Stimulated activated CD4-positive, alpha-beta T cell treated with anti-CD3 and anti-CD28 coated beads, Interleukin-2, amount 100 ng/mL, for 48 hours (primary cell): ENCODE measurements at regions not wholly inside any gene's neighbourhood (a gene's known extent, or its start where the extent isn't known, plus 50 kb on each side); places are given as distances from the start of the nearest gene placed in this dataset.

ENCODE experiments used
- DNase-seq, 2 donors: peaks; one replicate each; pipeline ENCODE4 v3.0.0-alpha.2; 2020

DNA sequence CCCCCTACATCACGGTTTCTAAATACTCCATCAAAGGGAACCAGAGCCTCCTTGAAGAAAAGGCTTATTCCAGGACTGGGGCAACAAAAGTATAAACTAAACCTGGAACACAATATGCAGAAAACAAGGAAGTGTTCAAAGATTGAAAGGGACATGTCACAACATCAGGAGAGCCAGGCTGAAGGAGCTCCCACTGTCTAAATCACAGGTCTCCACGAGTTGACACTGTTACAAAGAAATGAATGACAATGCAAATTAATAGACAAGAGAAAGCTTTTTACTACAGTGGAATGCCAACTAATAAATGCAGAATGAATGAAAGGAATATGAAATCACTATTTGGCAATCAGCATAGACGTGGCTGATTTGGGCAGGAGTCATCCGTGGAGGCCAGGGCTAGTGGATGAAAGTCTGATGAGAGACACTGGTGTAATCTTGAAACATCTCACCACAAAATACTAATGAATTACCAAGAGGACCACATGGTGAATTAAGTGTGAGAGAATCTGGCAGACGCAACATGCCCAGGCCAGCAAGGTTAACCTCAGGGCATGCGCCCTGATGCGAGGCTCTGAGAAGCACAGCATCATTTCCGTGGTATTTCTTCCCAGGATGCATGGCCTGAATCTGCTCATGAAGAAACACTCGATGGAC lies 123.8 kb upstream of the TJP1 start:
- no peak for DNase-seq

DNA sequence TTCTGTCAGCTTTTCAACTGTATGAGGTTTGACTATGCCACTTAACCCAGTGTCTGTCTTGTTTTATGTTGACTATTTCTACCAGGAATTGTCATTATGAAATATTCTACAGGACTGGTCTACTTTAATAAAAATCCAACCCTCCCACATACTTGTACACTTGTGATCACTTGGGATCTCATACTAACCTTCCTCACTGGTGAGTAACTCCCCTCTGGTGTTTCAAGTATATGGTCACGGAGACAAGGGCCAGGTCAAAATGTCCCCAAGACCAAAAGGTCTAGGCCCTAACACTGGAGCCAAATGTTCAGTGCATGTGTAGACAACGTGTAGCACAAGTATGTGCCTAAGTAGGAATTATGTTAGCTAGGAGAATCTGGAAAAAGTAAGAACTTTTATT lies 122.7 kb upstream of the TJP1 start:
- DNase-seq = no peak

DNA sequence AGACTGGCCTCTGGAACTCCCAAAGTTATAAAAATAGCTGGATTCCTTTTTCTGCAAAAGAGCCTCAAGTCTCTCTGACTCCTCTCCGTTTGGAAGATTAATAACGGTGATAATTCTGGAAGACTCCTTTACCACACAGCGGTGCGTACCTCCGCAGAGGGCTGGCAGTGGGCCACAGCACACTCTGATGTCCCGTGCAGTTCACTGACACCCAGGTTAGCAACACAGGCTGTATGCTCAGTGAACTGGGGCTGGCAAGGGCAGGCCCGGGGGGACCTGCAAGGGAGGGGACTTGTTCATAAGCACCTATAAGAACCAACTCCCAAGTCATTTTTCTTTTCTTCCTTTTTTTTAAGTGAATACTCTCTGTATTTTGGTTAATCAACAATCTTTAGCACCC lies 120.3 kb upstream of the TJP1 start:
- no peak for DNase-seq

DNA sequence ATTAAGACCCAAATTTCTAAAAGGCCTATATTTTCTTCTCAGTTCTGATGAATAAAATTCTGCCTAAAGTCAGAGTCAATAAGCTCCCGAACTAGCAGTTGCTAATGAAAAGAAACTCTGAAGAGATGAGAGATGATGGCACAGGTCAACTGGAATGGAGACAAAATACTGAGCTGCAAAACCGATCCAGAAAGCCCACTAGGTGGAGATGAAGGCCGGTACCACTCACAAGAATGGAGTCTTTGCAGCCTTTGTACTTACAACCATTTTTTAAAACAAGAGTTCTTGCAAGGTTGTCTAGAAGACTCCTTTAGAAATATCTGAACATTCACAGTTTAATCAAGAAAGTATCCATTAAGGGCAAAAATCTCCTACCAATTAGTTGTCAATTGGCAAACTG lies 119.9 kb upstream of the TJP1 start:
- DNase-seq = no peak

DNA sequence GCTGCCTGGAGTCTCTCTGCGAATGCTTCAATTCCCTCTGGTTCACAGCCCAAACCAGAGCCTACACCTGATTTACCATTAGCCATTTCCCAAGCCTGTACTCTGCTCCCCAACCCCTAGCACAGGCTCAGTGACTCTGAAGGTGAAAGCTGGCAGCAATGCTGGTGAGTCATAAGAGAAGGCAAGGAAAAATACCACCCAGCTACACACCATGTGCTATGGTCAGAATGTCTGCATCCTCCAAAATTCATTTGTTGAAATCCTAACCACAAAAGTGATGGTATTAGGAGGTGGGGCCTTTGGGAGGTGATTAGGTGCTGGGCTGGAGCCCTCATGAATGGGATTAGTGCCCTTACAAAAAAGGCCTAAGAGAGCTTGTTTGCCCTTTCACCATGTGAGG lies 117.1 kb upstream of the TJP1 start:
- DNase-seq = no peak

DNA sequence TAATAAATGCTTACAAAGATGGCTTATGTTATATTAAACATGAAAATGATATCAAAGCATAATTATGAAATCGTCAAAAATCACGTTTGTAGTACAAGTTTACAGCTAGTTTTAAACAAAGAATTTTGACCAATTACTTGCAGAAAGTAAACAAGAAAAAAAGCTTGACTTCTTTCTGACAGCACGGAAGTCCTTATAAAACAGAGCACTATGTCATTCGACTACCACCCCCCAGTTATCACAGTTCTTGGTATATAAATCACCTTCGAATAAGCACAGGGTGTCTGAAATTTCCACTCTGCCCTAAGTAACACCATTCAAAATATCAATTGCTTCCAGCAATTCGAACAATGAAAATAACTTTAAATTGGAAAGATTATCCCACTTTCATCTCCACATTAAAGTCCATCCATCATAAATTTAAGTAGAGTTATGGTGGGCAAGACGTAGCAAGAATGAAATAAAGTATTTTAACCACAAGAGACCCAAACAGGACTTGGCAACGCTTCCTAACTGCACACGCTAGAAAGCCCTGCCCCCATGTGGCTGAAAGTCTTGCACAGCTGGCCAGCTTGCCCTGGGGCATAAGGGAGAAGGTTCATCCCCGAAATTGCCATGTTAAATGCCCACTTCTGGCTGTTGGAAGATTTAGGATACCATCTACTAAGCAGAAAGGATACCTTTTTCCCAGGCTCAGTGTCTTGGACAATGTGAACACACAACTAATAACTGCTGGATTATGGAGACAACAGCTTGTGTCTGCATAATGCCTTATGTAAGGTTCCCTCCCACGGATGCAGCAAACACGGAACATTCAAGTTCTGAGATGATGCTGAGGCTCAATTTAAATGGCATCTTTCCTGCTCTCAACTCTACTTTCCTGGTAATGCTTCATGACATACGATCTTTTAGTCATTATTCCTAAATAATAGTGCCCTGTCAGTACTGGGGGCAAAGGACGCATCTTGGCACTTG lies 116.4 kb upstream of the TJP1 start:
- DNase-seq = no peak

DNA sequence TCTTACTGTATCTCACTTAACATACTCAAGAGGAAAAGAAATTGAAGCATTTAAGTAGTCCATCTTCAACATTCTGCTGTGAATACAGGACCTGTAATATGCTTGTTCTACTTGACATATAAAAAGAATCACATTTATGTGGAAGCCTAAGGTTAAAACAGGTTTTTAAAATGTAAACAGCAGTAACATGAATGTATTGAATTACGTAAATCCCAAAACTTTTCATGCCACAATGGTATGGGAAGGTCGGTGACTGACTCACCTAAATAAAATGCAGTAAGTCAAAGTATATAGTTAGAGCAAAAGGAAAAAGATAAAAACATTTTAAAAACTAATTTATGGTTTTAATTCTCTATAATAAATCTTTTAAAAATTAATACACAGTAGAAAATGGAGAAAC lies 115.7 kb upstream of the TJP1 start:
- no peak for DNase-seq

DNA sequence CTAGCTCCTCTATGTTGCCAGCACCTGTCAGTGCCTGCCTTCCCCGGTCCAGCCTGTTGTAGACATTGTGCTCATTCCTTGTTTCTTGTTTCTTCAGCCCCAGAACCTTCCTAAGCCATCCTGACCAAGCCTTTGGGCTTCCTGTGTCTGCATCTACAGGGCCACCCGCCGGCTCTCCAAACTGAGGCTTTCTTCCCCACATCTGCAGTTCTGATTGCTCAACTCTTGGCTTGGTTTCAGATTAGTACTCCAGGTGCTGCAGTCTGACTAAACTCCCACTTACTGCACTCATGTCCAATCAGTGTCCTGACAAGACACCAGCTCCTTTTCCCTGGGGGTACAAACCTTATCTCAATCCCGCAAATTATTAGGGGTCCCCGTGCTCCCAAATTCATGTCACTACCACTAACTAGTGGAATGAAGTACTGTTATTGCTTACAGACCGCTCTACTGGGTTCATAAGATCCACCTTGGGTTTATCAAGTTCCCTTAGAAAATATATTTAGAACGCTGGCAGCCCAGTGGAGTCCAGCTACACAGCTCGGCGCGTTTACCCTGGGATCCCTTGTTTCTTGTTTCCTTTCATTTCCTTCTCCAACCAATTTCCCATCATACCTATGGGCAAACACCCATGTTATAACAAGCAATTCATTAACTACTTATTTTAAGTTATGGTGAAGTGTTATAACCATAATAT lies 114.2 kb upstream of the TJP1 start:
- no peak for DNase-seq

DNA sequence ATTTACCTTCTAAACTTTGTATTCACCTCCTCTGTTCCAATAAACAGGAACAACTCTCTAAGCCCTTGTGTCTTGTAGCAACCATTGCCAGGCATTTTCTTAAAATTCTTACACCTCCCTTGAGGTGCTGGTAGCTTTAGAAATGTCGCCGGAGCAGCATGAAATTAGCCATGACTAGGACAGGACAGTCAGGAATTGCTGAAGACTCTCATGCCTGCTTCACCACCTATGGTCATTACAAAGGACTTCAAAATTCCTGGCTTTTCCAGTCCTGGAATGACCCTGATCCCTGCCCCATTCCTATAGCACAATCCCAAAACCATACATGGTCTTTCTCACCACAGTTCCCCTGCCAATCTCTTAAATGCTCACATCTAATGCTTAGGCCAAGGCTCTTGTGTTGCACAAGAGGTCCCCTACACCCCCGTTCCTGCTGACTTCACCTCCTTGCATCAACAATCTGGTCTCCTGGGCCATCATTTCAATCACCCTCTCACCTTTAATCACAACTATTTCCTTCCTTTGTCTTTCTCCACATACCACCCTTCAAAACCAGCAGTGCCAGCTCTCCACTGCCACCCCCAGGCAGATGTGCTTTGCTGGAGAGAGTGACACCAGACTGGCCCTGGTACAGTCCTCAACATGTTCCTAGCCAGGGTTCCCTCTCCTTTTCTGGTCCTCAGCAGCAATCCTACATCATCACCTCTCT lies 113.2 kb upstream of the TJP1 start:
- no peak for DNase-seq

DNA sequence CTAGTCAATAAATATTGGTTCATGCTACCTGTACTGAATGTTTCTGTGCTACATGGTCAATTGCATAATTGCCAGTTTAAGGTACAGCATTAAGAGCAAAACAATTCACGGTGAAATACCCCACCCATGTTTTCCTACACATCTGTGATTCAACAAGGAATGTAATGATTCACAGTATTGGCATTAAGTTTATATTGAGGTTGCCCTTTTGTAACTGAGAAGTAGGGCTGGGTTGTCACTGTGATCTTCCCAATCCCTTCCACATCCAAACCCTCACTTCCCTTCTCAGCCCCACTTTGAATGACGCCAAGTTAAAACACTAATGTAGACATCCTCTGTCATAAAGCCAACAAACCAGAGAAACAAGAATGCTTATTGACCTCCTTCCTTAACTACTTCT lies 112.0 kb upstream of the TJP1 start:
- DNase-seq = no peak

DNA sequence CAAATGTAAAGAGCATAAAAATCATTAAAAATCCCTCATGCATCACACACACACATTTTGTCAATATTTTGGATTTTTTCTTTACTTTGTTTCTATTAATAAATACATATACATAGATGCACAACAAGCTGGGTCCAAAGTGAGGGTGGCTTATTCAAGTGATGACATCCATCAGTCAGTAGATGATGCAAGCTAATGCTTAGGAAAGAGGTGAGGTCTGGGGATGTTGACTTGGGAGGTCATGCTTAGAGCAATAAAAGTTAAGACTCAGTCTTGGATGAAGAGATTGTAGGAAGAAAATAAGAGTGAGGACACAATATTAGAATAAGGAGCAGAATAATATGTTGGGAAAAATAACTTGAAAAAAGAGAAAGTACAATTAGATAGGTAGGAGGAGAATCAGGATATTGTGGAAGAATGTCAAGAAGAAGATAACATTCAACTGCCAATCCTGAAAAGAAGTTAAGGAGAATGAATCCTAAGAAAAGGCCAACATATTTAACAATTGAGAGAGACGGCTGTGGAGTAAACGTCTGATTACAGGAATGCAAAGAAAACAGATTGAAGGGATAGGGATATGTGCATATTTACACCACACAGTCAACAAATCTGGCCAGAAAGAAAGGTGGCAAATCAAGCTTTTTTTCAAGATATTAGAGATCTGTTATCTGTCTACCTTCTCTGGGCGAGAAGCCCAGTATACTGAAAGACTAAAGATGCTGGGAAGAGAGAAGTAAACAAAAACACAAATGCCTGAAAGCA lies 111.0 kb upstream of the TJP1 start:
- no peak for DNase-seq

DNA sequence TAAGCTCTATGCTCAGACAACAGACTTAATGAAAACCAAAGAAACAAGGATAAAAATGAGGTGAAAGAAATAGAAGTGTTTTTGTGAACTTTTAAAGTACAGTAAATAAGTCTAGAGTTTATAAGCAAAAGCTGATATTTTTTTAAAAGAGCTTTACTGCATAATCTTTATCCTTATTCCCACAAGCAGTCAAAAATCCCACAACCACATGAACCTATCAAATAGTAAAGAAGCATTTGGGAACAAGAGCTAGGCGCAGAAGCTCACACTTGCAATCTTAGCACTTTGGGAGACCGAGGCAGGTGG lies 103.8 kb upstream of the TJP1 start:
- DNase-seq = no peak

DNA sequence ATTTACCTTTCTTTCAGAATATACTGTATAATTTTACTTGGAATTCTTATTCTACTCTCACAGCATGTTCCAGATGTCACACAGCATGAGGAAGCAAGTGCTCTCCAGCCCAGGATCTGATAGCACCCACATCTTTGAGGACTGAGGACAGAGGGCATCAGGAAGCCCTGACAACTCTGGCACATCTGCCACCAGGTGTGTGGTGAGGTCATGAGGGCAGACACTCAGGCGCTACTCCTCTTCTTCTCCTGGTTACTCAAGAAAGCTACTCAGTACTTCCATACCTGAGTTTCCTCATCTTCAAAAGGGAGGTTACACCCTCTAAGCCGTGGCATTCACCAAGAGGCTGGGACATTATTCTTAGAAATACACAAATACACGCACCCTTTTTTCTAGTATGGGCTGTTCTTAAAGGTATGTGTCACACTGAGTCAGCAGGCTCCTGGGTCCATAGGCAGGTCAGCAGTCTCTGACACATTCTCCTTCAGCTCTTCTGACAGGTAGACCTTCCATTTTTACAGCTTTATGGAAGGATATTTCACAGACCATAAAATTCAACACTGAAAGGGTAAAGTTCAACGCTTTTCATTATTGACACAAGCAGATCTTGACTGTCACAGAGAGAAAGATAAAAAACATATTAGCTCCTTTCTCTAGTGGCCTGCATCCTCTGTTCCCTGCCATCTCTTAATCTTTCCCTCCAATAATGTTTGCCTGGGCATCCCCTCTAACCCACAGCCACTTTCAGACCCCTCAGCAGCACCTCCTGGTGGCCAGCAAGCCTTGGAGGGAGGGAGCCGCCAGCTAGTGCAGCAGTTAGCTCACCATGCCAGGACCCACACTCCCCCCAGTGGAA lies 103.2 kb upstream of the TJP1 start:
- DNase-seq = peak; percentile 14 to 18

DNA sequence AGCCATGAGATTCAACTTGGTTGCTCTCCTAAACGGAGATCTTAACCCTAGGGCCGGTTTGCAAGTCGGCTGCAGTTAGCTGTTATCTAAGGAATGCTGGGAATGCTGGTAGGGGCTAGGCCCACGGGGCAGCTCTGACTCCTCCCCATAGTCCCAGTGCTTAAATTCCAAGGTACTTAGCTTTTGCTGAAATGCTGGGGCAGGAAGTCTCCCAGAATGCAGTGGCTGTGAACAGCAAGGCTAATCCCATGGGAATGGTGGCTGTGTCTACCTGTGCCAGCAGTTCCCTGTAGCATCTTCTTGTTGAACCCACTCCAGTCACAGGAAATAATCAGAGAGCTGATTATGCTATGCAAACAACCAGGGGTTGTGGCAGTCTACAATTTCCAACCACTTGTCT lies 102.5 kb upstream of the TJP1 start:
- no peak for DNase-seq

DNA sequence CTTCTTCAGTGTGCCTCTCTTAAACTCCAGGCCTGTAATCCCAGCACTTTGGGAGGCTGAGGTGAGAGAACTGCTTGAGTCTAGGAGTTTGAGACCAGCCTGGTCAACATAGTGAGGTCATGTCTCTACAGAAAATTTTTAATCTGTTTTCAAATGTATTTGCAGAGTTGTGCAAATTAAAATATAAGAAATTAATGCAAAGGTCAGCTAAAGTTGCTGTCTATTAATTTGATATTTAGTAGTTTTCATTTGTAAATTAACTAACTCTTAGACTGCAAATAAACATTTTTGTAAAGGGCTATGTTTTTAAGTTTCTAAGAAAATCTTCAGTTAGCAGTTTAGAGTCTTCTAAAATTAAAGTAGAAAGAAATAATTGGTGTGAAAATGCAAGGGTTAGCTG lies 99.9 kb upstream of the TJP1 start:
- DNase-seq = no peak

DNA sequence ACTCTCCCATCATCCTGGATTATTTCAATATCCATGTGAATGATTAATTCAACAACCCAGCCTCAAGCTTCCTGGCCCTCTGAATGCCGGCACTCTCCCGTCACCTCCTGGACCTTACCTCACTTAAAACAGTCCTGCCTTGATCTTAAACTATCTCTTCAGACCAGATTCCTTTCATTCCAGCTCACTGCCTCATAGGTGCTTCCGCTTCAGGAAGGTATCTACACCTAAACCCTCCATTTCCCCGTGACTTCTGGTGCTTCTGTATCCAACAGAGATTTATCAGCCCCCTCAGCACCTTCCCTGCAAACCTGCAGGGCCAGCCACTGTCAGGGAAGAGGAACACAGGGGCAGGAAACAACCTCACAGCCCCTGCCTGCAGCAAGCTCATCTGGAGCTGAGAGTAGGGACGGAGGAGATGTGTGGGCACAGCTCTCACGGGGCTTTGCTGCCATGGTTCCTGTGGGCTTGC lies 98.9 kb upstream of the TJP1 start:
- DNase-seq = no peak

DNA sequence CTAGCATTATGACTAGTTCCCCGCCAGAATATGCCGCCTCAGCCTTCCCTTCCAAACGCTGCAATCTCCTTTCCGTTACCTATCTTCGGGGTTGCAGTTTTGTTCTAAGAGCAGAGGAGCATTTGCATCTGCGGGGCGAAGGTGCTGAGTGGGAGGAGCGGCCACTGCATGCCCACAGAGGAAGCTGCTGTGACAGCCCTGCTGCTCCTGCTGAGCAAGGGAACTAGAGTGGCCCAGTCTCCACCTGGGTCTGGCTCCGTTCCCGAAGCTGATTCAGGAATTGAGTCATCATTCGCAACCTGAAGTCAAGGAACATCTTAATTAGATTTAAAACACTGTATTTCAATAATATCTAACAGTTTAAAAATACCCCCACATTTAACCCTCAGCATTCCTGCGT lies 98.2 kb upstream of the TJP1 start:
- no peak for DNase-seq

DNA sequence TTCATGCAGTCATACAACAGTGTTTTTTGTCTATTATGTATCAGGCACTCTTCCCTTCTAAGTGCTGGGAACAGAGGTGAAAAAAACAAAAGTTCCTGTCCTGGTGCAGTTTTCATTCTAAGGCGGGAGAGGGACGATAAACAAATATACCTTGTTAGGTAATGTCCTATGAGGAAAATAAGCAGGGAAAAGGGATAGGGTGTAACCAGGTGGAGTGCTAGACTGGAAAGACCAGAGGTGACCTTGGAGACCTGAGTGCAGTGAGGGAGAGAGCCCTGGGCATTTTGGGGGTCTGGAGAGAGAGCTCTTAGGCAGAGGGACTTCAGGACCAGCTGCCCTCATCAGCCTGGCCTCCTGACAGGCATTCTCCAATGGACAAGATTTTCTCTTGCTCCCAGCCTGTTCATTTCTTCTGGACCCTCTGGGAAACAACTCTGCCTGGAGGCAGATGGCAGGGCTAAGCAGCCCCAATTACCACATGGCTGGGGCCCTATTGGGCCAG lies 97.2 kb upstream of the TJP1 start:
- DNase-seq = no peak

DNA sequence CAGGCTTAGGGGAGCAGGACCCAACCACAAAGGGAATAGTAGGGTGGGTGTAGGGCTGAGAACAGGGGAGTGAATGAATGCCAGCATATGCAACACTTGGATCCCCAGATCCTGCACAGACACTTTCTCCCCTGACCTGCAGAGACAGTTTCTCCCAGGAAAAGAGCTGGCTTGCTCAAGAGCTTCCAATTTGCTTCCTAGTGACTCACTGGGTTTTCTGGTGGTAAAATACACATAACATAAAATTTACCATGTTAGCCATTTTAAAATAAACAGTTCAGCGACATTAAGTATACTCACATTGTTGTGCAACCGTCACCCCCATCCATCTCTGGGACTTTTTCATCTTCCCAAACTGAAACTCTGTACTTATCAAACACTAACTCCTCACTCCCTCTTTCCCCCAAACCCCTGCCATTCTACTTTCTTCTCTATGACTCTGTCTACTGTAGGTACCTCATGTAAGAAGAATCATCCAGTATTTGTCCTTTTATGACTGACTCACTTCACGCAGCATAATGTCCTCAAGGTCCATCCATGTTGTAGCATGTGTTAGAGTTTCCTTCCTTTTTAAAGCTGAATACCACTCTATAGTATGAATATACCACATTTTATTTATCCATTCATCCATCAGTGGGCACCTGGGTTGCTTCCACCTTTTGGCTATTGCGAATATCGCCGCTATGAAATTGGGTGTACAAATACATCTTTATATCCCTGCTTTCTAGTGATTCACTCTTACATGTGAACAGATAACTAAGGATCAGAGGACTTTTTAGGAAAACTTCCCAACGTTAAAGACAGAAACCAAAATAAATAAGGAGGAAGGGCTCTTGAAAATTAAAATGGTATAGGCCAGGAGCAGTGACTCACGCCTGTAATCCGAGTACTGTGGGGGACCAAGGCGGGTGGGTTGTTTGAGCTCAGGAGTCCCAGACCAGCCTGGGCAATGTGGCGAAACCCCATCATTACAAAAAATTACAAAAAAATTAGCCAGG lies 95.6 kb upstream of the TJP1 start:
- DNase-seq = no peak

DNA sequence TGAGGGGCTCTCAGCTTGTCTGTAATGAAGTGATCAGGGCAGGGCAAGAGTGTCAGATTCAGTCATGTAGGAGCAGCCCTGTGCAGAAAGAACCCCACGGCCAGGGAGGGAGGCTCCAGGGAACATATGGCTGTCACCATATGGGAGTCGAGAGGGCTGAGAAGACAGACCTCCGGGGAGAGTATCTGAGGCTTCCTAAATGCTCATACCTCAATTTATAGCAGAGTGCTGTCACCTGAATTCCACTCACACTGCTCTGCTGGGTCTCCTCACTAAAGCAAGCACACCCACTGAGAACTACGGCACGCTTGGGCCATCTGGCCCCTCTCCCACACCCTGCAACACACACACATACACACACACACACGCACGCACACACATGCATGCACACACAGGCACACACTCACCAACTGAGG lies 92.3 kb upstream of the TJP1 start:
- DNase-seq = no peak
